Neural progenitor cell (in vitro differentiated cells): ENCODE measurements at regions not wholly inside any gene's neighbourhood (a gene's known extent, or its start where the extent isn't known, plus 50 kb on each side); places are given as distances from the start of the nearest gene placed in this dataset.

Experiments used
- DNase-seq: peaks from one replicate; pipeline ENCODE4 v3.0.0-alpha.2; 2016; ENCODE audit warnings: low spot score
- H2AFZ ChIP-seq: fragments of 200-600 bp; sonication (generic); replicated peaks from 2 replicates; pipeline ENCODE4 v1.6.1; 2016; ENCODE audit warnings: antibody characterized with exemption
- H3F3A ChIP-seq: fragments of 200-600 bp; sonication (generic); 2 replicates; pipeline ENCODE4 v1.6.1; 2016; ENCODE audit warnings: antibody characterized with exemption, low read depth
- H3K27ac ChIP-seq: fragments of 200-600 bp; sonication (generic); 2 replicates; pipeline ENCODE4 v1.5.1; 2016; ENCODE audit warnings: mild to moderate bottlenecking
- H3K27me3 ChIP-seq: fragments of 200-600 bp; sonication (generic); 2 replicates; pipeline ENCODE4 v1.6.1; 2016; ENCODE audit warnings: mild to moderate bottlenecking, moderate library complexity
- H3K36me3 ChIP-seq: fragments of 200-600 bp; sonication (generic); 2 replicates; pipeline ENCODE4 v1.5.1; 2016
- H3K4me1 ChIP-seq: fragments of 200-600 bp; sonication (generic); 2 replicates; pipeline ENCODE4 v1.6.1; 2016; ENCODE audit warnings: mixed run types
- H3K4me2 ChIP-seq: fragments of 200-600 bp; sonication (generic); 2 replicates; pipeline ENCODE4 v1.6.1; 2016
- H3K4me3 ChIP-seq: fragments of 200-600 bp; sonication (generic); 2 replicates; pipeline ENCODE4 v1.5.1; 2016
- H3K79me2 ChIP-seq: fragments of 200-600 bp; sonication (generic); 2 replicates; pipeline ENCODE4 v1.6.1; 2016; ENCODE audit warnings: low read depth
- H3K9ac ChIP-seq: fragments of 200-600 bp; sonication (generic); 2 replicates; pipeline ENCODE4 v1.6.1; 2016
- H3K9me3 ChIP-seq: fragments of 200-600 bp; sonication (generic); 2 replicates; pipeline ENCODE4 v1.5.1; 2016; ENCODE audit warnings: low read depth
- H4K20me1 ChIP-seq: fragments of 200-600 bp; sonication (generic); 2 replicates; pipeline ENCODE4 v1.6.1; 2016; ENCODE audit warnings: low read depth
- H3K27ac Mint-ChIP-seq: 3 replicates; pipeline ENCODE4 v1.8.0; 2021; ENCODE audit warnings: mixed read lengths
- H3K27me3 Mint-ChIP-seq: 2 replicates; pipeline ENCODE4 v1.8.0; 2022; ENCODE audit warnings: low read depth, mild to moderate bottlenecking, inconsistent platforms, moderate library complexity, mixed read lengths; ENCODE audit not compliant: insufficient read depth
- H3K36me3 Mint-ChIP-seq: 3 replicates; pipeline ENCODE4 v1.8.0; 2021; ENCODE audit warnings: mixed read lengths
- H3K4me1 Mint-ChIP-seq: 3 replicates; pipeline ENCODE4 v1.8.0; 2021; ENCODE audit warnings: mixed read lengths
- H3K4me3 Mint-ChIP-seq: 3 replicates; pipeline ENCODE4 v1.8.0; 2021; ENCODE audit warnings: mild to moderate bottlenecking, moderate library complexity, mixed read lengths
- H3K9me3 Mint-ChIP-seq: 3 replicates; pipeline ENCODE4 v1.8.0; 2020; ENCODE audit warnings: mixed read lengths
- EZH2 ChIP-seq: fragments of 200-600 bp; sonication (generic); IDR thresholded peaks from 2 replicates; pipeline ENCODE4 v1.6.1; 2017; ENCODE audit warnings: antibody characterized with exemption, mild to moderate bottlenecking, moderate library complexity
- EZH2phosphoT487 ChIP-seq: fragments of 200-600 bp; sonication (generic); IDR thresholded peaks from 2 replicates; pipeline ENCODE4 v1.6.1; 2017; ENCODE audit warnings: antibody characterized with exemption
- TF ChIP-seq, protein P1 (sequence below): fragments of 200-600 bp; sonication (generic); IDR thresholded peaks from 2 replicates; pipeline ENCODE4 v1.5.1; 2017; ENCODE audit warnings: antibody characterized with exemption, mild to moderate bottlenecking

GRCh38 chr13:60701895-60702294 lies 304.9 kb downstream of the TDRD3 start:
- no peak overlapping the region for H2AFZ ChIP-seq
- no peak overlapping the region for H3K9ac ChIP-seq
- peaks cover 7% of the 10 kb centered on the region for H3K4me1 ChIP-seq
- peak; percentile 19 for DNase-seq
- no peaks in the 10 kb centered on the region for H3K79me2 ChIP-seq
- no peaks in the 10 kb centered on the region for H4K20me1 ChIP-seq
- Mint-ChIP-seq H3K4me3 (no peak overlapping the region), H3K27ac (no peak overlapping the region), H3K27me3 (no peaks in the 10 kb centered on the region), H3K36me3 (no peaks in the 10 kb centered on the region), H3K4me1 (peaks cover 9% of the 10 kb centered on the region), H3K9me3 (peaks cover 2% of the 10 kb centered on the region)
- H3K27me3 ChIP-seq = no peaks in the 10 kb centered on the region
- no peak overlapping the region for H3K27ac ChIP-seq
- H3K9me3 ChIP-seq = no peaks in the 10 kb centered on the region
- TF ChIP-seq, protein P1, sequence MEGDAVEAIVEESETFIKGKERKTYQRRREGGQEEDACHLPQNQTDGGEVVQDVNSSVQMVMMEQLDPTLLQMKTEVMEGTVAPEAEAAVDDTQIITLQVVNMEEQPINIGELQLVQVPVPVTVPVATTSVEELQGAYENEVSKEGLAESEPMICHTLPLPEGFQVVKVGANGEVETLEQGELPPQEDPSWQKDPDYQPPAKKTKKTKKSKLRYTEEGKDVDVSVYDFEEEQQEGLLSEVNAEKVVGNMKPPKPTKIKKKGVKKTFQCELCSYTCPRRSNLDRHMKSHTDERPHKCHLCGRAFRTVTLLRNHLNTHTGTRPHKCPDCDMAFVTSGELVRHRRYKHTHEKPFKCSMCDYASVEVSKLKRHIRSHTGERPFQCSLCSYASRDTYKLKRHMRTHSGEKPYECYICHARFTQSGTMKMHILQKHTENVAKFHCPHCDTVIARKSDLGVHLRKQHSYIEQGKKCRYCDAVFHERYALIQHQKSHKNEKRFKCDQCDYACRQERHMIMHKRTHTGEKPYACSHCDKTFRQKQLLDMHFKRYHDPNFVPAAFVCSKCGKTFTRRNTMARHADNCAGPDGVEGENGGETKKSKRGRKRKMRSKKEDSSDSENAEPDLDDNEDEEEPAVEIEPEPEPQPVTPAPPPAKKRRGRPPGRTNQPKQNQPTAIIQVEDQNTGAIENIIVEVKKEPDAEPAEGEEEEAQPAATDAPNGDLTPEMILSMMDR = no peak
- TF ChIP-seq EZH2 (no peak), EZH2phosphoT487 (no peak)
- no peaks in the 10 kb centered on the region for H3K36me3 ChIP-seq
- no peaks in the 10 kb centered on the region for H3F3A ChIP-seq
- H3K4me3 ChIP-seq = no peak overlapping the region
- no peak overlapping the region for H3K4me2 ChIP-seq

DNA sequence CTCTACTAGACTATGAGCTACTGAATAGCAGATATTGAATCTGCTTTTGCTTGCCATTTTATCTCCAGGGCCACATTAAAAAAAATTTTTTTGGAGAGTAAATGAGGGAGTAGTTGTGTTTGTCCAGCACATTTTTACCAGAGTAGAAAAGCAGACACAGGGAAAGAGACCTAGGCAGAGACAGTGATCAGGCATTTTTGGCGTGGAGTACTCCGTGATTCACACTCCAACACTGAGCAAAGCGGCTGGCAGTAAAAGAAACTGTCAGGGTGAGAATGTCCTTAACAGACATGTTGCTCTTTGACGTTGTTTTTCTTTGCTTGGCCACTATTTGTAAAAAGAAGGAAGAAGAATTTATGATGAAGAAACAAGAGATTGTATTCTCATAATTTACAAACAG lies 304.0 kb downstream of the TDRD3 start:
- Histone ChIP-seq H3K27me3 (no peaks in the 10 kb centered on the region), H3K4me2 (no peak overlapping the region), H3F3A (no peaks in the 10 kb centered on the region), H3K36me3 (no peaks in the 10 kb centered on the region), H4K20me1 (no peaks in the 10 kb centered on the region), H3K9ac (no peak overlapping the region), H3K4me3 (no peak overlapping the region), H3K27ac (no peak overlapping the region), H2AFZ (no peak overlapping the region), H3K4me1 (peaks cover 7% of the 10 kb centered on the region), H3K9me3 (no peaks in the 10 kb centered on the region), H3K79me2 (no peaks in the 10 kb centered on the region)
- peaks cover 2% of the 10 kb centered on the region for H3K9me3 Mint-ChIP-seq
- no peaks in the 10 kb centered on the region for H3K36me3 Mint-ChIP-seq
- TF ChIP-seq, protein P1 = no peak
- TF ChIP-seq EZH2 = no peak
- TF ChIP-seq EZH2phosphoT487 = no peak
- DNase-seq = no peak
- H3K4me3 Mint-ChIP-seq = no peak overlapping the region
- peaks cover 18% of the 10 kb centered on the region for H3K4me1 Mint-ChIP-seq
- no peaks in the 10 kb centered on the region for H3K27me3 Mint-ChIP-seq
- no peak overlapping the region for H3K27ac Mint-ChIP-seq

DNA sequence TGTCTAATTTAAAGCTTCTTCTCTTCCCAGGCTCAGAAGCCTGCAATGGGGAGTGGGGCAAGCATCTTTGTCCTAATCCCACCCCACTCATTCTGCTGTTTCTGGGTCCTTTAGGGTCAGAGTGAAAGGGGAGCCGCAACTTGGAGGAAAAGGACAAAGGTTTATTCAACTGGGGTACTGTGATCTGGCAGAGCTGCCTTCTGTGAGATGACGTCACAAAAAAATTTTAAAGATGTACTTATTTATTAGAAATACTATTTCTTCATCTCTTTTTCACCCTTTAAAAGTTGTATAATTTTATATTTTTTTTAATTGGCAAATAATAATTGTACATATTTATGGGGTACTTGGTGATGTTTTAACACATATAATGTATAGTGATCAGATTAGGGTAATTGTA lies 302.6 kb downstream of the TDRD3 start:
- no peak overlapping the region for H3K4me3 ChIP-seq
- no peak overlapping the region for H3K27ac ChIP-seq
- Mint-ChIP-seq H3K27me3 (no peaks in the 10 kb centered on the region), H3K27ac (no peak overlapping the region), H3K4me3 (no peak overlapping the region), H3K36me3 (no peaks in the 10 kb centered on the region), H3K4me1 (peaks cover 20% of the 10 kb centered on the region), H3K9me3 (peaks cover 2% of the 10 kb centered on the region)
- H3K9me3 ChIP-seq = no peaks in the 10 kb centered on the region
- H3F3A ChIP-seq = no peaks in the 10 kb centered on the region
- no peaks in the 10 kb centered on the region for H3K36me3 ChIP-seq
- no peak overlapping the region for H3K4me2 ChIP-seq
- no peak for DNase-seq
- no peak for TF ChIP-seq EZH2phosphoT487
- TF ChIP-seq, protein P1 = no peak
- no peaks in the 10 kb centered on the region for H3K27me3 ChIP-seq
- peaks cover 7% of the 10 kb centered on the region for H3K4me1 ChIP-seq
- H3K79me2 ChIP-seq = no peaks in the 10 kb centered on the region
- H4K20me1 ChIP-seq = no peaks in the 10 kb centered on the region
- H2AFZ ChIP-seq = peak overlapping the region; percentile 74
- H3K9ac ChIP-seq = no peak overlapping the region
